NCI-H345 treated with DMSO at 0.1 percent for 48 hours (cell line): ENCODE measurements at regions not wholly inside any gene's neighbourhood (a gene's known extent, or its start where the extent isn't known, plus 50 kb on each side); places are given as distances from the start of the nearest gene placed in this dataset.
"Not testable (repeated sequence)": the region's sequence is repeated elsewhere in the genome, so short reads cannot be mapped to it uniquely, and the experiment has no call there.

Source experiments
- DNase-seq: peaks from one replicate; lab custom pipeline; 2025; ENCODE audit not compliant: unreplicated experiment; lab: John Stamatoyannopoulos, UW

GRCh38 chr7:125847692-125848091 is 918.1 kb upstream of the POT1 start:
- no peak for DNase-seq

DNA sequence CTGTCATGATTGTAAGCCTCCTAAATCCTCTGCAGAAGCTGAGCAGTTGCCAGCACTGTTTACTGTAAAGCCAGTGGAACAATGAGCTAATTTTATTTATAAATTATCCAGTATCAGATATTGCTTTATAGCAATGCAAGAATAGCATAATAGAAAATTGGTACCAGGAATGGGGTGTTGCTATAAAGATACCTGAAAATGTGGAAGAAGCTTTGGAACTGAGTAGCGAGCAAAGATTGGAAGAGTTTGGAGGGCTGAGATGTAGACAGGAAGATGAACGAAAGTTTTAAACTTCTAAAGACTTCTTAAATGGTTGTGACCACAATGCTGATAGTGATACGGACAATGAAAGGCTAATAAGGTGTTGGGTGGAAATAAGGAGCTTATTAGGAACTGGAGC is 917.4 kb upstream of the POT1 start:
- no peak for DNase-seq

DNA sequence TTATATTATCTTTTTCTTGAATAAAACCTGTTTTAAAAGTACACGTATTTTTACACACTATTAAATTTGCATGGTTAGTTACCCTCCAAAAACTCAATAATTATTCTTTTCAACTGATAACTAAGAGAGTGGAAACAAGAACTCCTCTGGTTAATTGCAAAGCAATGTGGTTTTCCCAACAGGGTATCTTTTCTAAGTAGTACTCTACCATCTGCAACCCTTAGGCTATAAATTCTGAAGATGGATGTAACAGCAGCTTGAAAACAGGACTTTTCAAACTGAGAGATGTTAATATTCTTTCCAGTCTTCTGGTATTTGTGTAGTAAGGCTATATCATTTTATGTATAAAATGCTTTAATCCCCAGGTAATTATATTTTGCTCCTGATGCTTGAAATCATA is 916.1 kb upstream of the POT1 start:
- no peak for DNase-seq

GRCh38 chr7:125834421-125834820 is 904.8 kb upstream of the POT1 start:
- DNase-seq = no peak

DNA sequence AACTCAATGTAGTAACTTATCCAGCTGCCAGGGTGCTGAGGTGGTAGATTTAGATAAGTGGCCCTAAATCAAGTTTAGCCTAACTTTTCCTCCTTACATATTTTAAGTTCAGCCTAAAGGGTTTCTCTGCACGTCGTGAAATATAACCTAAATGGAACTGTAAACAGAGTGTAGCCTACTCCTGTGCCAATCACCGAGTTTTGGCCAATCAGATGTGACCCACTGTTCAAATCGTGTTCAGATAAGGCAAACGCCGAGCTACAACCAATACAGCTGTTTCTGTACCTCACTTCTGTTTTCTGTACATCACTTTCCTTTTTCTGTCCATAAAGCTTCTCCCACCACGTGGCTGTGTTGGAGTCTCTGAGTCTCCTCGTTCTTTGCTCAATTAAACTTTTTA is 904.2 kb upstream of the POT1 start:
- no peak for DNase-seq

DNA sequence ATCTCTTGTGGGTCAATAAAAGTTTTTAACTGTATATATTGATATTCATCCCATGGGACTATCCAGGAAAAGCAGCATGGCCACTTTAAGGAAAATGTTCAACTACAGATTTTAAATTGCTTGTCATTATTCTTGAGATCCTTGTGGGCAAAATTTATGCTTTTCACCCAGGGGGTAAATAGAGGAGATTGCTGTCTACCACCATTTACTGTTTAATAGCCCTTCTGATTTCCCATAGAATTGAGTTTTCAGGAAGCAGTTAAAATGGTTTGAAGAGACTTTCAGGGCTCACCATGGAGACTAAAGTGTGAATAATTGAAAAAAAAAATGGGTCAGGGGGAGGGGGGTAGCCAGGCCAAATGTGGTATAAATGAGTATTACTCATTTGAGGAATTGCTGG is 901.1 kb upstream of the POT1 start:
- no peak for DNase-seq

- DNase-seq = no peak
Observed at GRCh38 chr7:125828153-125828700, 898.6 kb upstream of the POT1 start.

DNA sequence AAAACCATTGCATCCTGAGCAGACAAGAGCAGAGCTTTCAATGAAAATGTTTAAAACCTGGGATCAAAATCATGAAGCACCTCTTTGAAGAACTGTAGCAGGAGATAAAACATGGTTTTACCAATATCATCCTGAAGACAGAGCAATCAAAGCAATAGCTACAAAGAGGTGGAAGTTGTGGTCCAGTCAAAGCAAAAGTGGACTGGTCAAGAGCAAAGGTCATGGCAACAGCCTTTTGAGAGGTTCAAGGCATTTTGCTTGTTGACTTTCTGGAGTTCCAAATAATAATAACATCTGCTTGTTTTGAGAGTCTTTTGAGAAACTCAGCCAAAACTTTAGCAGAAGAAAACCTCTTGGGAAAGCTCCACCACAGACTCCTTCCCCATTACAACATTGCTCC is 893.9 kb upstream of the POT1 start:
- no peak for DNase-seq

DNA sequence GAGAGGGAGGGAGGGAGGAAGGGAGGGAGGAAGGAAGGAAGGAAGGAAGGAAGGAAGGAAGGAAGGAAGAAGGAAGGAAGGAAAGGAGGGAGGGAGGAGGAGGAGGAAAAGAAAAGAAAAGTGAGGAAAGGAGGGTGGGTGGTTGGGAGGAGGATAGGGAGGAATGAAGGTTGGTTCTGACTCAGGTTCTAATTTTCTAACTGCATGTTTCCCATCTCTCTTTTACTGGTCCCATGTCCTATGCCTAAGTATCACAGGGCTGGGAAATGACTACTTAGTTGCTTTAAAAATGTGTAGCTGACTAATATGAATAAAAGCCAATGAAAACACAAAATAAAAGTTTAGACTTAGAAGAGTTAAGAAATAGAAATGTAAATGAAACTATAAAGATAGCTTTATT is 890.9 kb upstream of the POT1 start:
- no peak for DNase-seq

DNA sequence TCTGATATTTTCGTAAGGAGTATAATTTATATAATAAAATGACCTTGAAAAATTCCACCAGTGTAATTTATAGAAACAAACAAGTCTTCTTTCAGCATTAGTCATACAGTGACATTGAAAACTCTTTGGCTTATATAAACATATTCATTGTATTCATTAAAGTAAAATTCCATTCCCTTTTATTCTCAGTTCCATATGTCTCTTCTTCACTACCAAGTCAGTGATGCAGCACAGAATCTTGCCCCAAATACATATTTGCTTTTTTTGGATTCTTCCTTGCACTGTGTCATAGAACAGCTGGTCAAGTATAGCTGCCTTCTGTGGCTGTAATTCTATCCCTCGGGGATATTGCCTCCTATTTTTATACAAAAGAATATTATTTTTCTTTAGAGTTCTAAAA is 884.5 kb upstream of the POT1 start:
- no peak for DNase-seq

DNA sequence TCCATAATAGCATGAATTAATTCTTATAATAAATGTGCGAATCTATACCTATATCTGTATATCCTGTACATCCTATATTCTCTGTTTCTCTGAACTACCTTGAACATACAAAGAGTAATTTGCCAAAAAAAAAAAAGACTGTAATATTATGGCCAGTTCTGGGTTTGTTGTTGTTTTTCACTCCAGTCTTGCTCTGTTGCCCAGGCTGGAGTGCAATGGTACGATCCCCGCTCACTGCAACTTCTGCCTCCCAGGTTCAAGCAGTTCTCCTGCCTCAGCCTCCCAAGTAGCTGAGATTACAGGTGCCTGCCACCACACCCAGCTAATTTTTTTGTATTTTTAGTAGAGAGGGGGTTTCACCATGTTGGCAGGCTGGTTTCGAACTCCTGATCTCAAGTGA is 876.9 kb upstream of the POT1 start:
- DNase-seq = not testable (repeated sequence)

DNA sequence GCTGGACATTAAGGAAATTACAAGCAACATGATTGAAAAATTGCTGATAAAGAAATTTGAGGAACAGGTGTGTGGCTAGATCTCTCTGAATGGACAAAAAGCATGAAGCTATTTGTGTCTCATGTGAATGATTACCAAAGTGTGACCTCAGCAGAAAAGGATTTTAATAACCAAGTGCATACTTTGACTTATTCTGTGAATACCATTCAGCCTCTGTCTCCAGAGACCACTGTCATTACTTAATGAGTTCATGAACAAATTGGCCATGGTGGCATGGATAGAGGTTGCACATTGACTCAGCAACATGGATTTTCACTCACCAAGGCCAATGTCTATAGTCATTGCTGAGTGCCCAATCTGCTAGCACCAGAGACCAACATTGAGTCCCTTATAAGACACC is 874.6 kb upstream of the POT1 start:
- DNase-seq = no peak

DNA sequence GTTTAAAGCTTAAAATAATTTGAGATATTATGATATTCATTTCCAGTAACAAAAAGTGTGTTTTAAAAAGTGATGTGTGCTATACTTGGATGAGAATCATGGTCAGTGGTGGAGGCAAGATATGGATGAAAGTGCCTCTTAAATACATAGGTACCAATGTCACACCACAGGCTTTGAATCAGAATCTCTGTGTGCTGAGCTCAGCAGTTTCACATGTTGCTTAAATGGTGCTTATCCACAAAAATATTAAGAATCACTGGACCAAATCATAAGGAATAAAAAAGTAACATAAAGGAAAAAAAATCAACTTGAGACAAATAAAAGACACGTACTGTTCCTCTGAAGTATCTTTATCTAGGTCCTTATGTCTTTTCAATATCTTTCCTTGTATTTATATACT is 850.5 kb upstream of the POT1 start:
- no peak for DNase-seq

- DNase-seq = peak; percentile 4
Observed at GRCh38 chr7:125775317-125775716, 845.7 kb upstream of the POT1 start.

DNA sequence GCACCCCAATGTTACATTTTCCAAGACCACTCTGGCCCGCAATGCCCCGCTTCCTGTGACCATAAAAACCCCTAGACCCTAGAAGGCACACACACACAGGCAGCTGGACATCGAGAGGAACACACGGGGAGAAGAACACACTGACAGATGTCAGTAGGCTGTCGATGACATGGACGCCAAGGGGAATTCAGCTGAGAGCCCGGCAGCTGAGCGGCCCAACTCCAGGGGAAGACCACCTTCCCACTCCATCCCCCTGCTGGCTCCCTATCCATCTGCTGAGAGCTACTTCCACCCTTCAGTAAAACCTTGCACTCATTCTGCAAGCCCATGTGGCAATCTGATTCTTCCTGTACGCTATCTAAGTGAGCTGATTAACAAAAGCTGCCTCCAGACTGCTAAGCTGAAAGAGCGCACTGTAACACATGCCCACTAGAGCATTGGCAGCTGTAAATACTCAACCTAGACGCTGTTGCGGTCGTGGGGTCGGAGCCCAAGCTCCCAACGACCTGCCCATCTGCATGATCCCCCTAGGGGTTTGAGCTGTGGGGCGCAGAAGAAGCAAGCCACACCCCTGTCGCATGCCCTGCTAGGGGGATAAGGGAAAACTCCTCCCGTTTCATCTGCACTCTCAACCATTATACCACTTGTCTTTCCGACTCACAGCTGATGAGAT is 843.6 kb upstream of the POT1 start:
- no peak for DNase-seq

DNA sequence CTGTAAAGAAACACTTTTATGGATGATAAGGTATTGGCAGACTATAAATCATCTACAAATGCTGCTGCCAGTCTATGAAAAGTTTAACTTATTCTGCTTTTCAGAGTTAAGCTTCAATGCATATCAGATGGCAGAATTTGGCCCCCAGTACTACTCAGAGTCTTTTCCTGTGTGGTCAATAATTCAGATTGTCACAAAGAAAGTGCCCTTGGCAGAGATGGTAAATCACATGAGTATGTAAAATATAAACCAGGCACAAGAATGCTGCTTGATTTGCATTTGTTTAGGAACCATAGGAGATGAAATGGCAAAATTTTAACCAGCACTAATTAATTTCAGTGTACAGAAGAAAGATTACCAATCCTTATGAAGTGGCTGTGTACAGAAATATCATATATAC is 818.3 kb upstream of the POT1 start:
- no peak for DNase-seq

DNA sequence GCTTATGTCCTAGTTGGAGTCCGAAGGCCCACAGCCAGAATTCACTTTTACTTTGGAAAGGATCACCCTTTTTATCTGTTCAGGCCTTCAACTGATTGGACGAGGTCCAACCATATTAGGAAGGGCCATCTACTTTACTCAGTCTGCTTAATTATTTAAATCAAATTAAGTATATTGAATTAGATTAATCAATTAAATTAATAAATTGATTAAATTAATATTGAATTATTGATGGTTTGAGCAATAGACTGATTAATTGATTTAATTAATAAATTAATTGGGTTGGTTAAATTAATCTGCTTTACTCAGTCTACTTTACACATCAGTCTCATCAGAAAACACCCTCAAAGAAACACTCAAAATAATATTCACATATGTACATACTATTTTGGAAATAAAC is 816.9 kb upstream of the POT1 start:
- DNase-seq = no peak

- no peak for DNase-seq
Observed at GRCh38 chr7:125727215-125727614, 797.6 kb upstream of the POT1 start.

DNA sequence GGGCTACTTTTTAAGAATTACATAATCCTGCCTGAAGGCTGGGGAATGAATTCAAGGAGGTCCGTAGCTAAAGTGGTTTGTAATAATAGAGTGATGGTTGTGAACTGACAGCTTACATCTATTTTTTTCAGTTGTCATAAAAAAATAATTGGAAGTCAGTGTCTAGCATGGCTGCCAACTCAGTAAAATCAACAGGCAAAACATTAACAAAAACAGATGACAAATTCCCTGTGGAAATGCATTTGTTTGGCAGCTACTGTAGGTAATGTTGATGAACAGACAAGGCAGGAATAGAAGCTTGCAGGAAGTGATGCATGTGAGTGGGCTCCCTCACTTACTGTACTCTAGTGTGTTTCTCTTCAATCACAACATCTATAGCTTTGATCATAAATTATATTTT is 766.0 kb upstream of the POT1 start:
- no peak for DNase-seq

DNA sequence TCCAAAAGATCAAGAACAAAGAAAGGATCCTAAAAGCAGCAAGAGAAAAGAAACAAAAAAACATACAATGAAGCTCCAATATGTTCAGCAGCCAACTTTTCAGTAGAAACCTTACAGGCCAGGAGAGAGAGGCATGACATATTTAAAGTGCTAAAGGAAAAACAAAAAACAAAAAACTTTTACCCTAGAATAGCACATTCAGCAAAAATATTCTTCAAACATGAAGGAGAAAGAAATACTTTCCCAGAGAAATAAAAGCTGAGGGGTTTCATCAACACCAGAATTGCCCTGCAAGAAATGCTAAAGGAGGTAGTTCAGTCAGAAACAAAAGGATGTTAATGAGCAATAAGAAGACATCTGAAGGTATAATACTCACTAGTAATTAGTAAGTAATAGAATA is 753.5 kb upstream of the POT1 start:
- DNase-seq = no peak

DNA sequence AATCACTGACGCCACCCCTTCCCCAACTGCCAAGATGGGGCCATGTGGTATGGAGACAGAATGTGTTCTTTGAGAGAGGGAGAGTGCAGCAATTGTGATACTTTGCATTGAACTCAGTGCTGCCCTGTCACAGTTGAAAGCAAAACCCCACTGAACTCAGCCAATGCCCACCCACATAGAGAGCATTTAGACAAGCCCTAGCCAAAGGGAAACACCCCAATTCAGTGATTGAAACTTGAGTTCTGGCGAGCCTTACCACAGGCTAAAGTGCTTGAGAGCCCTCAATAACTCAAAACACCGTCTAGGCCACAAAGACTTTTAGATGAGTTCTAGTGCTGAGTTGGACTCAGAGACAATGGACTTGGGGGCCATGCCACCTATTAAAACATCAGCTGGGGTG is 751.9 kb upstream of the POT1 start:
- no peak for DNase-seq

DNA sequence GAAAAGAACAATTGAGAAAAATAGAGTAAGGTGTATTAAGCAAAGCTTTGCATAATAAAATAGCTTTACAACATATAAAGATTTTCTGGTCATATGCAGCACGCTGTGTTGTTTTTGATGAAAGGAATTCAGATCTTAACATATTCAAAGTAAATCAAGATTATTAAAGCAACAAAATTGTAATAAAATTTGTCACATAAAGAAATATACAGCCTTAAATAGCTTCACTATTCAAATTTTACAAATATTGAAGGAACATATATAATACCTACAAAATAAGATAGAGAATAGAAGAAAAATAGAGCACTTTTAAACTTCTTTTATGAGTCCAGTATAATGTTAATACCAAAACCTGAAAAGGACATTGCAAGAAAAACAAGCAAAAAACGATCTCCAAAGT is 749.1 kb upstream of the POT1 start:
- no peak for DNase-seq

GRCh38 chr7:125675640-125676039 is 746.0 kb upstream of the POT1 start:
- no peak for DNase-seq
